HEK293 (cell line): ENCODE measurements at regions not wholly inside any gene's neighbourhood (a gene's known extent, or its start where the extent isn't known, plus 50 kb on each side); places are given as distances from the start of the nearest gene placed in this dataset.

Experiments
- CTCF ChIA-PET: fragments of 350-600 bp; formaldehyde crosslinking; extraction: SDS; loops from one replicate; lab custom pipeline; 2021; ENCODE audit warnings: antibody characterized with exemption; lab: Yijun Ruan, JAX
- POLR2A ChIA-PET: fragments of 300-600 bp; formaldehyde crosslinking; extraction: SDS; loops from one replicate; lab custom pipeline; 2020; ENCODE audit warnings: antibody characterized with exemption, inconsistent platforms; lab: Yijun Ruan, JAX
- H3K27ac ChIP-seq: fragments of 200-500 bp; sonication (Bioruptor generic); 2 replicates; pipeline ENCODE4 v1.5.1; 2014; ENCODE audit warnings: low read depth, low read length, control low read depth, inconsistent platforms; ENCODE audit errors: extremely low read depth
- H3K36me3 ChIP-seq, 2 experiments: fragments of 200-500 bp in 1 of 2; sonication (Bioruptor generic) in 1 of 2; 1 replicate in 1 of 2; 2 replicates in 1 of 2; pipeline ENCODE4 v1.5.1; 2014 to 2017; ENCODE audit warnings: inconsistent platforms in 2 of 2, low read length in 2 of 2; ENCODE audit not compliant: control insufficient read depth in 2 of 2, insufficient read depth in 1 of 2
- H3K4me1 ChIP-seq: fragments of 200-500 bp; sonication (Bioruptor generic); 2 replicates; pipeline ENCODE4 v1.5.1; 2014; ENCODE audit warnings: mild to moderate bottlenecking, low read length, inconsistent platforms; ENCODE audit not compliant: control insufficient read depth, insufficient read depth
- H3K4me3 ChIP-seq: 2 replicates; pipeline ENCODE4 v1.5.1; 2011; ENCODE audit warnings: low read depth, mild to moderate bottlenecking, control low read depth, low read length, moderate library complexity
- H3K9me3 ChIP-seq: fragments of 200-500 bp; sonication (Bioruptor generic); 2 replicates; pipeline ENCODE4 v1.5.1; 2014; ENCODE audit warnings: low read depth, low read length, inconsistent platforms; ENCODE audit not compliant: control insufficient read depth, insufficient read depth
- ATF2 ChIP-seq: fragments of 450-650 bp; formaldehyde crosslinking; IDR thresholded peaks from 2 replicates; pipeline ENCODE4 v1.5.1; 2016; ENCODE audit warnings: missing biosample characterization, missing genetic modification characterization, low read depth
- BCL6B ChIP-seq: fragments of 450-650 bp; formaldehyde crosslinking; IDR thresholded peaks from 2 replicates; pipeline ENCODE4 v1.5.1; 2017; ENCODE audit warnings: missing biosample characterization, missing genetic modification characterization
- GLIS1 ChIP-seq: fragments of 450-650 bp; formaldehyde crosslinking; IDR thresholded peaks from 2 replicates; pipeline ENCODE4 v1.5.1; 2016; ENCODE audit warnings: missing biosample characterization, missing genetic modification characterization
- KLF9 ChIP-seq: fragments of 450-650 bp; formaldehyde crosslinking; IDR thresholded peaks from 2 replicates; pipeline ENCODE4 v1.5.1; 2016; ENCODE audit warnings: missing biosample characterization, missing genetic modification characterization, low read depth
- PBX3 ChIP-seq: sonication (generic); formaldehyde crosslinking; IDR thresholded peaks from 2 replicates; pipeline ENCODE4 v1.8.1; 2022; ENCODE audit warnings: mild to moderate bottlenecking, moderate library complexity, missing genetic modification reagents
- RBAK ChIP-seq: fragments of 450-650 bp; formaldehyde crosslinking; IDR thresholded peaks from 2 replicates; pipeline ENCODE4 v1.5.1; 2016; ENCODE audit warnings: missing biosample characterization, missing genetic modification characterization
- ZBTB20 ChIP-seq: fragments of 450-650 bp; formaldehyde crosslinking; IDR thresholded peaks from 2 replicates; pipeline ENCODE4 v1.5.1; 2016; ENCODE audit warnings: missing biosample characterization, missing genetic modification characterization
- ZBTB7A ChIP-seq: fragments of 450-650 bp; formaldehyde crosslinking; IDR thresholded peaks from 2 replicates; pipeline ENCODE4 v1.5.1; 2016; ENCODE audit warnings: low read depth, missing biosample characterization, missing genetic modification characterization
- ZFP3 ChIP-seq: fragments of 450-650 bp; formaldehyde crosslinking; IDR thresholded peaks from 2 replicates; pipeline ENCODE4 v1.5.1; 2016; ENCODE audit warnings: low read depth, missing biosample characterization, missing genetic modification characterization
- ZNF16 ChIP-seq: fragments of 450-650 bp; formaldehyde crosslinking; IDR thresholded peaks from 2 replicates; pipeline ENCODE4 v1.5.1; 2016; ENCODE audit warnings: low read depth, missing biosample characterization, missing genetic modification characterization
- ZNF175 ChIP-seq: fragments of 450-650 bp; formaldehyde crosslinking; IDR thresholded peaks from 2 replicates; pipeline ENCODE4 v1.5.1; 2016; ENCODE audit warnings: missing biosample characterization, missing genetic modification characterization
- ZNF214 ChIP-seq: fragments of 450-650 bp; formaldehyde crosslinking; IDR thresholded peaks from 2 replicates; pipeline ENCODE4 v1.5.1; 2017; ENCODE audit warnings: missing biosample characterization, mild to moderate bottlenecking, missing genetic modification characterization, borderline replicate concordance
- ZNF223 ChIP-seq: fragments of 450-650 bp; formaldehyde crosslinking; IDR thresholded peaks from 2 replicates; pipeline ENCODE4 v1.5.1; 2016; ENCODE audit warnings: missing biosample characterization, missing genetic modification characterization
- ZNF274 ChIP-seq, 2 experiments: fragments of 200-500 bp in 1 of 2; fragments of 450-650 bp in 1 of 2; sonication (Bioruptor generic) in 1 of 2; formaldehyde crosslinking in 1 of 2; IDR thresholded peaks; 2 replicates each; pipeline versions ENCODE4 v1.5.1 to v1.6.1; 2014 to 2016; ENCODE audit warnings: borderline replicate concordance in 1 of 2, inconsistent platforms in 1 of 2, low read length in 1 of 2, missing biosample characterization in 1 of 2, missing genetic modification characterization in 1 of 2
- ZNF366 ChIP-seq: fragments of 450-650 bp; formaldehyde crosslinking; conservative IDR thresholded peaks from 2 replicates; pipeline ENCODE4 v1.5.1; 2016; ENCODE audit warnings: missing biosample characterization, missing genetic modification characterization
- ZNF530 ChIP-seq: fragments of 450-650 bp; formaldehyde crosslinking; IDR thresholded peaks from 2 replicates; pipeline ENCODE4 v1.5.1; 2016; ENCODE audit warnings: low read depth, missing biosample characterization, missing genetic modification characterization
- ZNF561 ChIP-seq: fragments of 450-650 bp; IDR thresholded peaks from 2 replicates; pipeline ENCODE4 v1.5.1; 2018; ENCODE audit warnings: missing biosample characterization, missing genetic modification characterization, borderline replicate concordance
- ZNF654 ChIP-seq: fragments of 450-650 bp; formaldehyde crosslinking; IDR thresholded peaks from 2 replicates; pipeline ENCODE4 v1.5.1; 2016; ENCODE audit warnings: low read depth, missing biosample characterization, missing genetic modification characterization
- ZNF704 ChIP-seq: fragments of 450-650 bp; formaldehyde crosslinking; IDR thresholded peaks from 2 replicates; pipeline ENCODE4 v1.5.1; 2016; ENCODE audit warnings: missing biosample characterization, missing genetic modification characterization
- ZNF747 ChIP-seq: fragments of 450-650 bp; formaldehyde crosslinking; IDR thresholded peaks from 2 replicates; pipeline ENCODE4 v1.5.1; 2016; ENCODE audit warnings: missing biosample characterization, missing genetic modification characterization
- ZNF777 ChIP-seq: fragments of 450-650 bp; formaldehyde crosslinking; IDR thresholded peaks from 2 replicates; pipeline ENCODE4 v1.5.1; 2017; ENCODE audit warnings: missing biosample characterization, missing genetic modification characterization, borderline replicate concordance
- ZNF785 ChIP-seq: fragments of 450-650 bp; formaldehyde crosslinking; IDR thresholded peaks from 2 replicates; pipeline ENCODE4 v1.5.1; 2016; ENCODE audit warnings: missing biosample characterization, missing genetic modification characterization
- ZNF830 ChIP-seq: fragments of 450-650 bp; IDR thresholded peaks from 2 replicates; pipeline ENCODE4 v1.5.0; 2018; ENCODE audit warnings: missing biosample characterization, missing genetic modification characterization, low read depth, mild to moderate bottlenecking, moderate library complexity
- ZXDB ChIP-seq: fragments of 450-650 bp; formaldehyde crosslinking; IDR thresholded peaks from 2 replicates; pipeline ENCODE4 v1.5.1; 2016; ENCODE audit warnings: missing biosample characterization, missing genetic modification characterization
- TF ChIP-seq, protein P1 (sequence below): fragments of 450-650 bp; formaldehyde crosslinking; IDR thresholded peaks from 2 replicates; pipeline ENCODE4 v1.5.1; 2016; ENCODE audit warnings: missing biosample characterization, missing genetic modification characterization
- TF ChIP-seq, protein P2 (sequence below): fragments of 450-650 bp; formaldehyde crosslinking; IDR thresholded peaks from 2 replicates; pipeline ENCODE4 v1.5.1; 2016; ENCODE audit warnings: missing biosample characterization, missing genetic modification characterization

- no peak for TF ChIP-seq ZNF274 (IDR thresholded peaks at IDR 0.05; ENCODE audit: low read length)
- TF ChIP-seq ZNF274 (tag by site-specific recombination; IDR thresholded peaks at IDR 0.05; ENCODE audit: borderline replicate concordance): no peak
- no peak for TF ChIP-seq ZNF704
- TF ChIP-seq ZNF561 (tag by site-specific recombination): no peak
- TF ChIP-seq ZNF830: no peak
- TF ChIP-seq ZNF747 (tag by site-specific recombination): no peak
- no peak for TF ChIP-seq ZNF214 (tag by site-specific recombination)
Measured at GRCh38 chr16:63157818-63158217, 1121.6 kb upstream of the CDH8 start (continued).

GRCh38 chr16:63146251-63146650 lies 1110.0 kb upstream of the CDH8 start:
- Histone ChIP-seq H3K4me3 (no peak overlapping the region), H3K36me3 (no peaks in the 10 kb centered on the region), H3K4me1 (no peaks in the 10 kb centered on the region), H3K27ac (no peak overlapping the region), H3K9me3 (no peaks in the 10 kb centered on the region)
- POLR2A ChIA-PET: no interaction called here
- CTCF ChIA-PET: no interaction called here
- TF ChIP-seq ZNF366 (tag by site-specific recombination): no peak
- TF ChIP-seq BCL6B (tag by site-specific recombination): no peak
- TF ChIP-seq GLIS1: no peak
- no peak for TF ChIP-seq ZNF223 (tag by site-specific recombination)
- TF ChIP-seq ZNF530: no peak
- no peak for TF ChIP-seq PBX3 (CRISPR knock-in tag)
- no peak for TF ChIP-seq KLF9 (tag by site-specific recombination)
- TF ChIP-seq ZNF654 (tag by site-specific recombination): no peak

- Histone ChIP-seq H3K9me3 (no peaks in the 10 kb centered on the region), H3K36me3 (no peaks in the 10 kb centered on the region), H3K4me1 (no peaks in the 10 kb centered on the region), H3K27ac (no peak overlapping the region), H3K4me3 (no peak overlapping the region)
- POLR2A ChIA-PET: no interaction called here
- CTCF ChIA-PET: no interaction called here
- no peak for TF ChIP-seq ZNF175 (tag by site-specific recombination)
- no peak for TF ChIP-seq ZXDB (tag by site-specific recombination)
- TF ChIP-seq ZNF785 (tag by site-specific recombination): no peak
- no peak for TF ChIP-seq ZBTB7A (tag by site-specific recombination)
- no peak for TF ChIP-seq ZFP3
- TF ChIP-seq, protein P1, sequence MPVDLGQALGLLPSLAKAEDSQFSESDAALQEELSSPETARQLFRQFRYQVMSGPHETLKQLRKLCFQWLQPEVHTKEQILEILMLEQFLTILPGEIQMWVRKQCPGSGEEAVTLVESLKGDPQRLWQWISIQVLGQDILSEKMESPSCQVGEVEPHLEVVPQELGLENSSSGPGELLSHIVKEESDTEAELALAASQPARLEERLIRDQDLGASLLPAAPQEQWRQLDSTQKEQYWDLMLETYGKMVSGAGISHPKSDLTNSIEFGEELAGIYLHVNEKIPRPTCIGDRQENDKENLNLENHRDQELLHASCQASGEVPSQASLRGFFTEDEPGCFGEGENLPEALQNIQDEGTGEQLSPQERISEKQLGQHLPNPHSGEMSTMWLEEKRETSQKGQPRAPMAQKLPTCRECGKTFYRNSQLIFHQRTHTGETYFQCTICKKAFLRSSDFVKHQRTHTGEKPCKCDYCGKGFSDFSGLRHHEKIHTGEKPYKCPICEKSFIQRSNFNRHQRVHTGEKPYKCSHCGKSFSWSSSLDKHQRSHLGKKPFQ (tag by site-specific recombination): no peak
- no peak for TF ChIP-seq ZNF16 (tag by site-specific recombination)
- no peak for TF ChIP-seq ATF2
- no peak for TF ChIP-seq ZBTB20 (tag by site-specific recombination)
- no peak for TF ChIP-seq ZNF777
- no peak for TF ChIP-seq RBAK (tag by site-specific recombination)
- TF ChIP-seq, protein P2, sequence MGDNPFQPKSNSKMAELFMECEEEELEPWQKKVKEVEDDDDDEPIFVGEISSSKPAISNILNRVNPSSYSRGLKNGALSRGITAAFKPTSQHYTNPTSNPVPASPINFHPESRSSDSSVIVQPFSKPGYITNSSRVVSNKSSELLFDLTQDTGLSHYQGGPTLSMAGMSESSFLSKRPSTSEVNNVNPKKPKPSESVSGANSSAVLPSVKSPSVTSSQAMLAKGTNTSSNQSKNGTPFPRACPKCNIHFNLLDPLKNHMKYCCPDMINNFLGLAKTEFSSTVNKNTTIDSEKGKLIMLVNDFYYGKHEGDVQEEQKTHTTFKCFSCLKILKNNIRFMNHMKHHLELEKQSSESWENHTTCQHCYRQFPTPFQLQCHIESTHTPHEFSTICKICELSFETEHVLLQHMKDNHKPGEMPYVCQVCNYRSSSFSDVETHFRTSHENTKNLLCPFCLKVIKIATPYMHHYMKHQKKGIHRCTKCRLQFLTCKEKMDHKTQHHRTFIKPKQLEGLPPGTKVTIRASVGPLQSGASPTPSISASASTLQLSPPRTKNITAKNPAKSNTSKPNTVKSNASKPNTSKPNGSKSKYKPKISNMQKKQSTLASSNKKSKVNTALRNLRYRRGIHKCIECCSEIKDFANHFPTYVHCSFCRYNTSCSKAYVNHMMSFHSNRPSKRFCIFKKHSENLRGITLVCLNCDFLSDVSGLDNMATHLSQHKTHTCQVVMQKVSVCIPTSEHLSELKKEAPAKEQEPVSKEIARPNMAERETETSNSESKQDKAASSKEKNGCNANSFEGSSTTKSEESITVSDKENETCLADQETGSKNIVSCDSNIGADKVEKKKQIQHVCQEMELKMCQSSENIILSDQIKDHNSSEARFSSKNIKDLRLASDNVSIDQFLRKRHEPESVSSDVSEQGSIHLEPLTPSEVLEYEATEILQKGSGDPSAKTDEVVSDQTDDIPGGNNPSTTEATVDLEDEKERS (tag by site-specific recombination): no peak
Measured at GRCh38 chr16:63145411-63145810, 1109.2 kb upstream of the CDH8 start.
